Body of pancreas (tissue), 4 donors: ENCODE measurements at regions not wholly inside any gene's neighbourhood (a gene's known extent, or its start where the extent isn't known, plus 50 kb on each side); places are given as distances from the start of the nearest gene placed in this dataset.

Experiments used
- POLR2A ChIP-seq, 3 donors: fragments of 450-650 bp; IDR thresholded peaks; one replicate each; pipeline ENCODE4 v1.6.1; 2016; ENCODE audit warnings: antibody characterized with exemption in 3 of 3, mild to moderate bottlenecking in 2 of 3
- TF ChIP-seq, protein P1 (sequence below), 7 experiments: fragments of 450-650 bp in 4 of 7; fragments of 200-600 bp in 3 of 7; sonication (generic) in 3 of 7; IDR thresholded peaks; one replicate each; pipeline ENCODE4 v1.5.1; 2016 to 2019; ENCODE audit warnings: antibody characterized with exemption in 7 of 7

GRCh38 chr9:1386420-1386819 is 336.3 kb downstream of the DMRT2 start:
- TF ChIP-seq, protein P1, sequence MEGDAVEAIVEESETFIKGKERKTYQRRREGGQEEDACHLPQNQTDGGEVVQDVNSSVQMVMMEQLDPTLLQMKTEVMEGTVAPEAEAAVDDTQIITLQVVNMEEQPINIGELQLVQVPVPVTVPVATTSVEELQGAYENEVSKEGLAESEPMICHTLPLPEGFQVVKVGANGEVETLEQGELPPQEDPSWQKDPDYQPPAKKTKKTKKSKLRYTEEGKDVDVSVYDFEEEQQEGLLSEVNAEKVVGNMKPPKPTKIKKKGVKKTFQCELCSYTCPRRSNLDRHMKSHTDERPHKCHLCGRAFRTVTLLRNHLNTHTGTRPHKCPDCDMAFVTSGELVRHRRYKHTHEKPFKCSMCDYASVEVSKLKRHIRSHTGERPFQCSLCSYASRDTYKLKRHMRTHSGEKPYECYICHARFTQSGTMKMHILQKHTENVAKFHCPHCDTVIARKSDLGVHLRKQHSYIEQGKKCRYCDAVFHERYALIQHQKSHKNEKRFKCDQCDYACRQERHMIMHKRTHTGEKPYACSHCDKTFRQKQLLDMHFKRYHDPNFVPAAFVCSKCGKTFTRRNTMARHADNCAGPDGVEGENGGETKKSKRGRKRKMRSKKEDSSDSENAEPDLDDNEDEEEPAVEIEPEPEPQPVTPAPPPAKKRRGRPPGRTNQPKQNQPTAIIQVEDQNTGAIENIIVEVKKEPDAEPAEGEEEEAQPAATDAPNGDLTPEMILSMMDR (IDR thresholded peaks at IDR 0.05), result no peak
- no peak for TF ChIP-seq POLR2A (IDR thresholded peaks at IDR 0.05)
